PC-3 (cell line): ENCODE measurements at regions not wholly inside any gene's neighbourhood (a gene's known extent, or its start where the extent isn't known, plus 50 kb on each side); places are given as distances from the start of the nearest gene placed in this dataset.

ENCODE experiments used
- ATAC-seq: fragments of 200-7000 bp; cut with Tn5 transposase; 2 replicates; pipeline ENCODE4 v1.9.1; 2020; ENCODE audit warnings: mild to moderate bottlenecking, moderate library complexity
- BruUV-seq: library from RNA; stranded (reverse); fragments of 400-500 nt; replicated peaks from 2 replicates; lab custom pipeline; 2021; lab: Mats Ljungman, UMichigan
- CTCF ChIA-PET: fragments of 300-600 bp; sonication (Branson Sonifier 250); formaldehyde crosslinking; loops from one replicate; lab custom pipeline; 2022; ENCODE audit warnings: antibody characterized with exemption; lab: Charles Lee
- POLR2A ChIA-PET: fragments of 300-600 bp; sonication (Branson Sonifier 250); formaldehyde crosslinking; loops from one replicate; lab custom pipeline; 2022; ENCODE audit warnings: antibody characterized with exemption; ENCODE audit not compliant: unreplicated experiment; lab: Charles Lee
- DNase-seq: peaks from one replicate; pipeline ENCODE4 v3.0.0-alpha.2; 2015
- H2AFZ ChIP-seq: fragments of 300-600 bp; sonication (generic); 2 replicates; pipeline ENCODE4 v1.6.0; 2016; ENCODE audit warnings: antibody characterized with exemption, low read length
- H3F3A ChIP-seq: fragments of 300-600 bp; sonication (generic); one replicate; pipeline ENCODE4 v1.6.0; 2017; ENCODE audit warnings: antibody characterized with exemption, low read length, control low read depth, mild to moderate bottlenecking; ENCODE audit not compliant: unreplicated experiment
- H3K27ac ChIP-seq: fragments of 300-600 bp; sonication (generic); 2 replicates; pipeline ENCODE4 v1.5.1; 2016; ENCODE audit warnings: mild to moderate bottlenecking, low read length
- H3K27me3 ChIP-seq: fragments of 300-600 bp; sonication (generic); 2 replicates; pipeline ENCODE4 v1.6.1; 2016; ENCODE audit warnings: low read length, mixed read lengths
- H3K36me3 ChIP-seq: fragments of 300-600 bp; sonication (generic); 2 replicates; pipeline ENCODE4 v1.6.1; 2016; ENCODE audit warnings: low read depth, mixed run types, low read length, mixed read lengths
- H3K4me1 ChIP-seq: fragments of 300-600 bp; sonication (generic); 2 replicates; pipeline ENCODE4 v1.5.1; 2016; ENCODE audit warnings: low read length; ENCODE audit not compliant: insufficient read depth
- H3K4me2 ChIP-seq: fragments of 300-600 bp; sonication (generic); 2 replicates; pipeline ENCODE4 v1.6.0; 2016; ENCODE audit warnings: low read length
- H3K4me3 ChIP-seq: fragments of 300-600 bp; sonication (generic); 2 replicates; pipeline ENCODE4 v1.5.1; 2016; ENCODE audit warnings: mild to moderate bottlenecking, low read length, mixed read lengths
- H3K79me2 ChIP-seq: fragments of 300-600 bp; sonication (generic); 2 replicates; pipeline ENCODE4 v1.6.1; 2017; ENCODE audit warnings: low read length, mixed read lengths
- H3K9ac ChIP-seq: fragments of 300-600 bp; sonication (generic); 2 replicates; pipeline ENCODE4 v1.6.0; 2016; ENCODE audit warnings: mild to moderate bottlenecking, low read length
- H3K9me2 ChIP-seq: fragments of 300-600 bp; sonication (generic); replicated peaks from 2 replicates; pipeline ENCODE4 v1.6.1; 2016; ENCODE audit warnings: mixed run types, low read length, mixed read lengths
- H3K9me3 ChIP-seq: fragments of 300-600 bp; sonication (generic); 2 replicates; pipeline ENCODE4 v1.6.1; 2016; ENCODE audit warnings: low read length, mixed read lengths
- H4K20me1 ChIP-seq: fragments of 300-600 bp; sonication (generic); 2 replicates; pipeline ENCODE4 v1.6.1; 2016; ENCODE audit warnings: low read length, mixed read lengths
- CTCF ChIP-seq: fragments of 300-600 bp; sonication (generic); conservative IDR thresholded peaks from 2 replicates; pipeline ENCODE4 v1.5.1; 2017; ENCODE audit warnings: antibody characterized with exemption, low read depth, mild to moderate bottlenecking, low read length
- EZH2 ChIP-seq: fragments of 300-600 bp; sonication (generic); IDR thresholded peaks from one replicate; pipeline ENCODE4 v1.6.1; 2017; ENCODE audit warnings: antibody characterized with exemption, mild to moderate bottlenecking, low read length; ENCODE audit not compliant: unreplicated experiment
- EZH2phosphoT487 ChIP-seq: fragments of 300-600 bp; sonication (generic); IDR thresholded peaks from 2 replicates; pipeline ENCODE4 v1.6.1; 2018; ENCODE audit warnings: mild to moderate bottlenecking, antibody characterized with exemption, low read length, borderline replicate concordance
- intact Hi-C: fragments of 100-400 bp; cut with micrococcal nuclease; formaldehyde crosslinking; loops from 2 replicates; pipeline ENCODE4 v1.9.0; 2023

- BruUV-seq: no TSS peak
- POLR2A ChIA-PET: no interaction called here
Observed at GRCh38 chr7:23913016-23913415, 203.0 kb downstream of the STK31 start.

DNA sequence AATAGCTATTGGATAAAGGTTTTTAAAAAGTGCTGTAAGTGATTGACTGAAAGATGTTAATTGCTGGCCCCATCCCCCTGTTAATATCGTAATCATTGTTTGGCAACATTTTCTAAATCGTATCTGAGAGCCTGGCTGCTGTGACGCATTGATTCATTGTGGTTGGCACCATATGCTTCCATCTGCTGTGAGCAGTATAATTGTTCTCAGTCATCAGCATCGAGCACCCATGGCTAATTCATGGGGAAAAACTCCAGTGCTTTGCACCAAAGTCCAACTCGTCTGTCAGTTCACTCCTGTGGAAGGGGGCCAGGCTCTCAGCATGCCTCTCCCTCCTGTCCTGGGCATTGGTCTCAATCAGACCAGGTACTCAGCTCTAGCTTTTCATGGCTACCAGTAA, 205.2 kb downstream of the STK31 start:
- BruUV-seq: no TSS peak
- no peak overlapping the region for H3K4me2 ChIP-seq
- intact Hi-C loops: no loop called here

More at GRCh38 chr7:23913016-23913415, 203.0 kb downstream of the STK31 start:
- CTCF ChIA-PET: no interaction called here
- DNase-seq: no peak
- Histone ChIP-seq H3K9ac (no peak overlapping the region), H3K36me3 (no peaks in the 10 kb centered on the region), H3K9me2 (no peaks in the 10 kb centered on the region), H3K27ac (no peak overlapping the region), H3K27me3 (no peaks in the 10 kb centered on the region), H3K4me3 (no peak overlapping the region), H2AFZ (no peak overlapping the region), H4K20me1 (no peaks in the 10 kb centered on the region), H3K79me2 (no peaks in the 10 kb centered on the region), H3K9me3 (no peaks in the 10 kb centered on the region), H3K4me1 (no peaks in the 10 kb centered on the region), H3F3A (no peaks in the 10 kb centered on the region), H3K4me2 (no peak overlapping the region)
- intact Hi-C loops: no loop called here
- TF ChIP-seq CTCF (no peak), EZH2phosphoT487 (no peak), EZH2 (no peak)
- no peak for ATAC-seq

DNA sequence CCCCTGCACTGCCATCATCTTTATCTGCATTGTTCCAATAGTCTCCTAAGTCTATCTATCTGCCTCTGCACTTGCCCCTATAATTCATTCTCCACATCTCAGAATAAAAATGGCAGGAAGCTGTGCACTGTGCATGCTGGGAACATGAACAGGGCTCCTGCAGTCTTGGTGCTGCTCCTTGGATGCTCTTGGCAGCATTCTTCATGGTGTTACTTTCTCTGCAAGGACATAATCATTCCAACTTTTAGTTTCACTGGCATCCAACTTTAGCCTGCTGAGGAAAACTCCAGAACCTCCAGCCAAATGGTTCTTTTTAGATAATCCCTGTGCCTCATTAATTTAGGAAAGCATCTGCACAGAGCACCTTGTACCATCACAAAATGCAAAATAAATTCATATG, 208.3 kb downstream of the STK31 start:
- Histone ChIP-seq H3K9ac (no peak overlapping the region), H3K4me1 (no peaks in the 10 kb centered on the region), H3K4me2 (no peak overlapping the region), H3K9me2 (no peaks in the 10 kb centered on the region), H3K27ac (no peak overlapping the region), H3F3A (no peaks in the 10 kb centered on the region), H3K79me2 (no peaks in the 10 kb centered on the region), H3K9me3 (no peaks in the 10 kb centered on the region), H3K27me3 (no peaks in the 10 kb centered on the region), H2AFZ (no peak overlapping the region), H3K36me3 (no peaks in the 10 kb centered on the region), H4K20me1 (no peaks in the 10 kb centered on the region), H3K4me3 (no peak overlapping the region)
- DNase-seq (no peak), ATAC-seq (no peak)
- ChIA-PET CTCF (no interaction called here), POLR2A (no interaction called here)
- intact Hi-C loops: no loop called here
- BruUV-seq: no TSS peak
- TF ChIP-seq EZH2phosphoT487: no peak
- no peak for TF ChIP-seq CTCF
- no peak for TF ChIP-seq EZH2

More for the DNA sequence above, 205.2 kb downstream of the STK31 start:
- no peak overlapping the region for H2AFZ ChIP-seq
- H3K27me3 ChIP-seq: no peaks in the 10 kb centered on the region
- no peak overlapping the region for H3K9ac ChIP-seq
- H3K9me3 ChIP-seq: no peaks in the 10 kb centered on the region
- H4K20me1 ChIP-seq: no peaks in the 10 kb centered on the region
- no peaks in the 10 kb centered on the region for H3K9me2 ChIP-seq
- DNase-seq (no peak), ATAC-seq (no peak)
- TF ChIP-seq EZH2phosphoT487: no peak
- no peak for TF ChIP-seq CTCF
- TF ChIP-seq EZH2: no peak
- ChIA-PET POLR2A (no interaction called here), CTCF (no interaction called here)
- no peaks in the 10 kb centered on the region for H3F3A ChIP-seq
- no peaks in the 10 kb centered on the region for H3K79me2 ChIP-seq
- H3K36me3 ChIP-seq: no peaks in the 10 kb centered on the region
- H3K27ac ChIP-seq: no peak overlapping the region
- no peak overlapping the region for H3K4me3 ChIP-seq
- H3K4me1 ChIP-seq: no peaks in the 10 kb centered on the region
